HG03457 (cell line): ENCODE measurements at regions not wholly inside any gene's neighbourhood (a gene's known extent, or its start where the extent isn't known, plus 50 kb on each side); places are given as distances from the start of the nearest gene placed in this dataset.

ENCODE experiments used
- ATAC-seq: cut with Tn5 transposase; IDR thresholded peaks from one replicate; pipeline ENCODE4 v1.9.1; 2021; ENCODE audit warnings: moderate number of reproducible peaks; ENCODE audit not compliant: unreplicated experiment

- no peak for ATAC-seq
These were observed 613.1 kb downstream of the USP25 start for GRCh38 chr21:16342932-16343331.

- ATAC-seq, result no peak
These were observed 614.0 kb downstream of the USP25 start for GRCh38 chr21:16343776-16344175.

- no peak for ATAC-seq
These were observed 616.0 kb downstream of the USP25 start for GRCh38 chr21:16345757-16346156.

DNA sequence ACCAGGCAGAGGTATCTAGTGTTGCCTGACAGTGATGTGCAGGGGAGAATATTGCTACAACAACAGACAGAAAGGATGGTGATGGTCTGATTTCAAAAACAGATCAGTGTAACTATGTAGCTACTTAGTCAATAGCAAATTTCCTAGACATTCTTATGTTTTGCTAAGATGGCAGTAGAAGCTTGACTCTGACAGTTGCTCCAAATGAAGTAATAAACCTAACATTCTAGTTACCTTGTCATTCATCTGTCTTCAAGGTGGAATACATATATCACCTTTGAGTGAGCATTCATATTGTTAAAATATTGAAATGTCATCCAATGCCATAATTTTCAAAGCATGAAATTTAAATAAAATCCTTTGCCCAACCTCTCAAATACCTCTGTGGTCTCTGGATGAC is 617.4 kb downstream of the USP25 start:
- no peak for ATAC-seq

DNA sequence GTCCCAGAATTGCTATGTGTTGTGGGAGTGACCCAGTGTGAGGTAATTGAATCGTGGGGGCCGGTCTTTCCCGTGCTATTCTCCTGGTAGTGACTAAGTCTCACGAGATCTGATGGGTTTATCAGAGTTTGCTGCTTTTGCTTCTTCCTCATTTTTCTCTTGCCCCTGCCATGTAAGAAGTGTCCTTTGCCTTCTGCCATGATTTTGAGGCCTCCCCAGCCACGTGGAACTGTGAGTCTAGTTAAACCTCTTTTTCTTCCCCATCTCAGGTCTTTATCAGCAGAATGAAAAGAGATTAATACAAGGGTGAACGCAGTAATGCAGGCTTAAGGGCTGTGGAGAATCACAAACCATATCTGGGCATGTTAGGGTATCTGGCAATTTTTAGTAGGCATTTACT is 624.0 kb downstream of the USP25 start:
- no peak for ATAC-seq

GRCh38 chr21:16357994-16358393 is 628.2 kb downstream of the USP25 start:
- ATAC-seq, result no peak

DNA sequence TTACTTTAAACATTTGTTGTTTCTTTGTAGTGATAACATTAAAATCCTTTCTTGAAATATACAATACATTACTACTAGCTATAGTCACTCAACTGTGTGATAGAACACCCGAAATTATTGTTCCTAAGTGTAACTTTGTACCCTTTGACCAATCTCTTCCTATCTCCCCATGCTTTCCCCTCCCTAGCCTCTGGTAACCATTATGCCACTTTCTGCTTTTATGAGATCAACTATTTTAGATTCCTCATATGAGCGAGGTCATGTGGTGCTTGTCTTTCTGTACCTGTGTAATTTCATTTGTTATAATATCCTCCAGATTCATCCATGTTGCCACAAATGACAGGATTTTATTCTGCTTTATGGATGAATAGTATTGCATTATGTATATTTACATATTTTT is 629.0 kb downstream of the USP25 start:
- no peak for ATAC-seq

DNA sequence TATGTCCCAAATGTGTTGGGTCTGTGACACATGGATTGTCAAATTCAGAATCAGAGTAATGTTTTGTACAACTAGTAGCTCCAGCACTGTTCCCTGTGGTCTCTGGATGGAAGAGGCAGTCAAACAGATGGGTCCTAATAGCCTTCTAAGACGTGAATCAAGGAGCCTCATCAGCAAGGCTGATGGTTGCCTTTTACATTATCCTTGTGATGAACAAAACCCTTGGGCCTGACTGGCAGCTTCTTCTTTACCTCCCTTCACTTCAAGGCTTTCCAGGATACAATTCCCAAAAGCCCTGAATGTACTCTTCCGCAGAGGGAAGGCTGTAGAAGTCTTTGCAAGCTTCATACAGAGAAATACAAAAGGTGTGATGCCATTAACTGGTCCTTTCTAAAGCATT is 633.3 kb downstream of the USP25 start:
- no peak for ATAC-seq

- ATAC-seq, result no peak
These were observed 633.7 kb downstream of the USP25 start for GRCh38 chr21:16363518-16363917.

DNA sequence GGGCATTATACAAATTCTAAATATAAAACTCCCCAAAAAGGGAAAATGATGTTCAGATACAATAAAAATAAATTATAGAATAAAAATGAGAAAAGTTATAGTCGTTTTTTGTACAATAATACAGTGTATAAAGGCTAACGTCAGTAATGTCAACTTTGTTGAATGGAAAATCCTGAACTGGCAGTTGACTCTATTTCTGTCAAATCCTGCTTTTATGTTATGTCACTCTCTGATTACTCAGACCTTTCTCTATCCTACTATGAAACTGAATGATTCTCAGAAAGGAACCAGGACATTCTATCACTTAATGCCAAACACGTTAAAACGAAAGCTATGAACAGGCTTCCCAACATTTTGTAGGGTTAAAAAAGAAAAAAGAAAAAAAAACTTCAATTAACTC is 636.4 kb downstream of the USP25 start:
- ATAC-seq, result no peak

DNA sequence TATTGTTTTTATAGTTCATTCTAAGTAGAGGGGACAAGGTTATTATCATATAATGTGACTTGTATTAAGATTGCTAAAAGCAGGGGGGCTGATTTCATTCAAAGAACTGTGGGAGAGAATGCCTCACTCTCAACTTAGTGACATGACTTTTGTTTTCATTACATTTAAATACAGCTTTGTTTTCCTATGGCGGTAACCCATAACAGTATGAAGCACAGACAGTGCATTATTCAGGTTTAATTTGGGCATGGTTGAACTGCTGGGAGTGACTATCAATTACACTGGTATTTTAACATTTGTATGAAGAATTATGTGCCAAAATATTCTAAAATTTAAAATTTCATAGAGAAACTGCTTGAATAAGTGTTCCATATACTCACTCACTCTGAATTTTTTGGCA is 637.3 kb downstream of the USP25 start:
- no peak for ATAC-seq

DNA sequence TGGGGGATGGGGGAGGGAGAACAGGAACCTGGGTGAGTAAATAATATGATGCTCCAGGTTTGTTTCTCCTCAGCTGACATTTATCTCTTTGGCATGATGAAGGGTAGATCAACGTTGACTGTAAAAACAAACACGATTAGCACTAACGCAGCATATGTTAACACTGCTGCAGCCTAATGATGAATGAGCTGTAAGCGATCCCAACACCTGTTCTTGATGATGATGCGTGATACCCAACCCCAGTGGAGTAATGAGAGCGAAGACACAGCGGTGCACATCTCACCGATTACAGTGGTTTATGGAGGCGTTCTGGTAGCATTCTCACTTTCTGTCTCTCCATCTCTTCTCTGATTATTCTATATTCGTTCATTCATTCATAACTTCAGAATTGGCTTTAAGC is 640.4 kb downstream of the USP25 start:
- ATAC-seq, result no peak

DNA sequence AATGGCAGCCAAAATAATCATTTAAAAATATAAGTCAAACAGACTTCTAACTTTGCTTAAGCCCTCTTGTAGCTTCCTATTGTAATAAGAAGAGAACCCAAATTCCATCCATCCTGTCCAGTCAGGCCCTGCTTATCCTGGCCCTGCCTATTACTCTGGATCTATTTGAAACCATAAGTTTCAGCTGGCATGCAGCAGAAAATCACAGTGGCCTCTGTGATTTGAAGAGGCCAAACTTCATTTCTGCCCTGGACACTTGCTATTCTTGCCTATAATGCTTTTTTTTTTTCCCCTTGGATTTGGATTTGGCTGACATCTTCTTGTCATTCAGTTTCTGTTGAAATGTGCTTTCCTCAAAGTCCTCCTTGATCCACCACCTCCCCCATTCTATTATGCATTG is 642.8 kb downstream of the USP25 start:
- no peak for ATAC-seq

- no peak for ATAC-seq
These were observed 646.9 kb downstream of the USP25 start for GRCh38 chr21:16376673-16377072.

DNA sequence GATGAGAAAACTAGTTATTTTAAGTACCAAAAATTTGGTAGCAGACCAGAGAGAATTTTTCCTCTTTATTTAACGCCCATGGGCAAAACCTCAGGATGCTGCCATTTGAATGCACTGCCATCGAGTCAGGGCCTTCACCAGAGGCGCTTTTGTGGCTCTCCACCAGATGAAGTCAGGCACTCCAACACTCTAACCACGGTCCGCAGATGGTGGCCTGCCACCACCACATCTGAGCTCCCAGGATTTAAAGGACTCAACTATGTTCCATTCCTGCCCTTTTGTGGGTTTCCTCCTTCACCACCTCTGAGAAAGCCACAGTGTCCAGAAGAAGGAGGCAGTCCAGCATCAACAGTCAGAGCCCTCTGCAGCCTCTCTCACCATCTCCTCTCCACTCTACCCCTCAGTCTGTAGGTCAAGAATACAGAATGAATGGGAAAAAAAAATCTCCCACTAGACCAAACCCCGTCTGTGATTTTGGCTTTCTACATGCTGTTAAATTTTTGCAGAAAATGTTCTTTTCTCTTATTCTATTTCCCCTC is 647.4 kb downstream of the USP25 start:
- no peak for ATAC-seq

- ATAC-seq, result no peak
These were observed 648.1 kb downstream of the USP25 start for GRCh38 chr21:16377857-16378256.

- no peak for ATAC-seq
These were observed 648.7 kb downstream of the USP25 start for GRCh38 chr21:16378525-16378924.

- ATAC-seq, result no peak
These were observed 658.5 kb downstream of the USP25 start for GRCh38 chr21:16388291-16388690.

GRCh38 chr21:16388911-16389560 is 659.3 kb downstream of the USP25 start:
- no peak for ATAC-seq

DNA sequence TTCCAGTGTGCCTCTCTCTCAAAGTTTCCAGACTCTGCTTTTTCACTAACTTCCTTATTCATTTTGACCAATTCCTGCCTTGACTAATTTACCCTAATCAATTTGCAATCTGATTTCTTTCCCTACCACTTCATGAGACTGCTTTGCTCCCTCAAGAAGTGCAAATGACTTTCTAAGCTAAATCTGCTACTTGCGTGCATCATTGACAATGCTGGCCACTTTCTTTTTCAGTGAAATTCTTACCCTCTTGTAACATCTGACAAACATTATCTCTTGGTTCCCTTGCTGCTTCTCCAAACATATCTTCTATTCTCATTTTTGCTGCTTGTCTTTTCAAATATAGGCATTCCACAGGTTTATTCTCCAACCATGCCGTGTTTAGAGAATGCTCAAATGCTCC is 659.9 kb downstream of the USP25 start:
- no peak for ATAC-seq

GRCh38 chr21:16395285-16395684 is 665.5 kb downstream of the USP25 start:
- no peak for ATAC-seq

DNA sequence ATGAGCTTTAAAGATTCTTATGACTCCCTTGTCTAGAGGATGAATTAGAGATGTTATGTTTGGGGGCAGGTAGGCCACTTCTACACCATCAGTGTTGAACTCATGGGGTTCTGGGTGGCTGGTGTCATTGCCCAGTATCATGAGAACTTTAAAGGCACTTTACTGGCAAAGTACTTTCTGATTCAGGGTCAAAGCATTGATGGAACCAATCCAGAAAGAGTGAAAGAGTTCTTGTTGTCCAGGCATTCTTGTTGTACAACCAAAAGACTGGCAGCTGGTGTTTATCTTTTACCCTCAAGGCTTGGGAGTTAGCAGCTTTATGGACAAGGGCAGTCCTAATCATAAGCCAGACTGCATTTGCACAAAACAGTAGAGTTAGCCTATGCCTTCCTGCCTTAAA is 673.0 kb downstream of the USP25 start:
- no peak for ATAC-seq

GRCh38 chr21:16404776-16405175 is 675.0 kb downstream of the USP25 start:
- ATAC-seq, result no peak
